Stimulated activated CD4-positive, alpha-beta T cell treated with anti-CD3 and anti-CD28 coated beads, Interleukin-2, amount 100 ng/mL, for 24 hours (primary cell): ENCODE measurements at regions not wholly inside any gene's neighbourhood (a gene's known extent, or its start where the extent isn't known, plus 50 kb on each side); places are given as distances from the start of the nearest gene placed in this dataset.

Experiments used
- DNase-seq, 2 donors: peaks; one replicate each; pipeline ENCODE4 v3.0.0-alpha.2; 2020

GRCh38 chr11:69394234-69394868 lies 87.1 kb upstream of the LINC01488 start:
- DNase-seq: no peak

- DNase-seq: no peak
Observed at GRCh38 chr11:69394869-69395246, 86.6 kb upstream of the LINC01488 start.

- no peak for DNase-seq
Observed at GRCh38 chr11:69395287-69395686, 86.2 kb upstream of the LINC01488 start.

GRCh38 chr11:69396051-69396947 lies 85.2 kb upstream of the LINC01488 start:
- DNase-seq: no peak

GRCh38 chr11:69396948-69397307 lies 84.5 kb upstream of the LINC01488 start:
- no peak for DNase-seq

GRCh38 chr11:69397732-69398131 lies 83.7 kb upstream of the LINC01488 start:
- DNase-seq: no peak

- DNase-seq: no peak
Observed at GRCh38 chr11:69398529-69399492, 82.7 kb upstream of the LINC01488 start.

GRCh38 chr11:69400140-69400539 lies 81.3 kb upstream of the LINC01488 start:
- DNase-seq: no peak

- no peak for DNase-seq
Observed at GRCh38 chr11:69400771-69401590, 80.5 kb upstream of the LINC01488 start.

GRCh38 chr11:69401715-69402114 lies 79.7 kb upstream of the LINC01488 start:
- no peak for DNase-seq

GRCh38 chr11:69402251-69402887 lies 79.1 kb upstream of the LINC01488 start:
- DNase-seq: no peak

GRCh38 chr11:69403556-69404215 lies 77.8 kb upstream of the LINC01488 start:
- no peak for DNase-seq

GRCh38 chr11:69406060-69406459 lies 75.4 kb upstream of the LINC01488 start:
- no peak for DNase-seq

GRCh38 chr11:69409812-69410645 lies 71.4 kb upstream of the LINC01488 start:
- no peak for DNase-seq

- DNase-seq: no peak
Observed at GRCh38 chr11:69411257-69411924, 70.1 kb upstream of the LINC01488 start.

- no peak for DNase-seq
Observed at GRCh38 chr11:69413015-69413801, 68.3 kb upstream of the LINC01488 start.

GRCh38 chr11:69413993-69414392 lies 67.5 kb upstream of the LINC01488 start:
- no peak for DNase-seq

- DNase-seq: no peak
Observed at GRCh38 chr11:69414773-69415187, 66.7 kb upstream of the LINC01488 start.
